SK-N-SH (cell line): ENCODE measurements at regions not wholly inside any gene's neighbourhood (a gene's known extent, or its start where the extent isn't known, plus 50 kb on each side); places are given as distances from the start of the nearest gene placed in this dataset.

Experiments
- CTCF ChIA-PET: fragments of 300-600, 350-600 bp; formaldehyde crosslinking; extraction: SDS; loops from one replicate; lab custom pipeline; 2021; lab: Yijun Ruan, JAX
- POLR2A ChIA-PET: fragments of 350-600 bp; sonication (Branson Sonifier 250); formaldehyde crosslinking; extraction: SDS; loops from one replicate; lab custom pipeline; 2020; ENCODE audit warnings: antibody characterized with exemption, inconsistent platforms; lab: Yijun Ruan, JAX
- DNase-seq: peaks from one replicate; pipeline ENCODE4 v3.0.0; 2012
- H2AFZ ChIP-seq: fragments of 200-600 bp; sonication (generic); 2 replicates; pipeline ENCODE4 v1.8.1; 2016; ENCODE audit warnings: antibody characterized with exemption, mild to moderate bottlenecking, low read depth
- H3F3A ChIP-seq: fragments of 200-600 bp; sonication (generic); replicated peaks from 2 replicates; pipeline ENCODE3; 2016; ENCODE audit warnings: antibody characterized with exemption, mild to moderate bottlenecking; ENCODE audit not compliant: insufficient read depth
- H3K27ac ChIP-seq, 2 experiments: fragments of 200-500 bp in 1 of 2; fragments of 200-600 bp in 1 of 2; sonication (Bioruptor generic) in 1 of 2; sonication (generic), shearing (Covaris generic) in 1 of 2; 2 replicates each; pipeline versions ENCODE4 v1.5.1 to v1.6.1; 2014 to 2016; ENCODE audit warnings: low read depth in 2 of 2, inconsistent platforms in 1 of 2, low read length in 1 of 2, mild to moderate bottlenecking in 1 of 2, mixed read lengths in 1 of 2
- H3K27me3 ChIP-seq: fragments of 200-600 bp; sonication (generic), shearing (Covaris generic); 2 replicates; pipeline ENCODE4 v1.6.1; 2016; ENCODE audit warnings: mixed run types; ENCODE audit not compliant: insufficient read depth
- H3K36me3 ChIP-seq, 2 experiments: fragments of 200-500 bp in 1 of 2; fragments of 200-600 bp in 1 of 2; sonication (Bioruptor generic) in 1 of 2; sonication (generic) in 1 of 2; replicated peaks in 1 of 2; 2 replicates each; pipeline versions ENCODE3 to v1.5.1; 2014 to 2016; ENCODE audit warnings: low read length in 1 of 2, mild to moderate bottlenecking in 1 of 2; ENCODE audit not compliant: insufficient read depth in 2 of 2, control insufficient read depth in 1 of 2
- H3K4me1 ChIP-seq, 2 experiments: fragments of 200-500 bp in 1 of 2; fragments of 200-600 bp in 1 of 2; sonication (Bioruptor generic) in 1 of 2; sonication (generic), shearing (Covaris generic) in 1 of 2; 2 replicates each; pipeline versions ENCODE4 v1.5.1 to v1.6.1; 2014 to 2016; ENCODE audit warnings: low read depth in 1 of 2, low read length in 1 of 2, mixed run types in 1 of 2; ENCODE audit not compliant: insufficient read depth in 2 of 2, control insufficient read depth in 1 of 2
- H3K4me2 ChIP-seq: fragments of 200-600 bp; sonication (generic), shearing (Covaris generic); 2 replicates; pipeline ENCODE4 v1.6.1; 2017; ENCODE audit warnings: mixed run types
- H3K4me3 ChIP-seq, 2 experiments: fragments of 200-500 bp in 1 of 2; fragments of 200-600 bp in 1 of 2; sonication (Bioruptor generic) in 1 of 2; sonication (generic), shearing (Covaris generic) in 1 of 2; 2 replicates each; pipeline versions ENCODE4 v1.5.1 to v1.8.1; 2014 to 2016; ENCODE audit warnings: low read depth in 2 of 2, inconsistent platforms in 1 of 2, low read length in 1 of 2, mild to moderate bottlenecking in 1 of 2, mixed read lengths in 1 of 2, moderate library complexity in 1 of 2
- H3K79me2 ChIP-seq: fragments of 200-600 bp; sonication (generic); 2 replicates; pipeline ENCODE4 v1.8.1; 2017; ENCODE audit warnings: mild to moderate bottlenecking; ENCODE audit not compliant: insufficient read depth
- H3K9ac ChIP-seq: fragments of 200-600 bp; sonication (generic); 2 replicates; pipeline ENCODE4 v1.6.1; 2017; ENCODE audit warnings: mixed run types
- H3K9me2 ChIP-seq: fragments of 200-600 bp; sonication (generic); 2 replicates; pipeline ENCODE4 v1.6.1; 2017; ENCODE audit warnings: mixed run types
- H3K9me3 ChIP-seq: fragments of 200-600 bp; sonication (generic); 2 replicates; pipeline ENCODE4 v1.6.1; 2017; ENCODE audit warnings: mixed run types, mild to moderate bottlenecking, moderate library complexity
- H4K20me1 ChIP-seq: fragments of 200-600 bp; sonication (generic); 2 replicates; pipeline ENCODE4 v1.6.1; 2017; ENCODE audit warnings: mild to moderate bottlenecking, mixed run types; ENCODE audit not compliant: insufficient read depth
- ELF1 ChIP-seq: IDR thresholded peaks from 2 replicates; pipeline ENCODE4 v1.4.0; 2012
- FOXM1 ChIP-seq: IDR thresholded peaks from 2 replicates; pipeline ENCODE4 v1.4.0; 2012; ENCODE audit warnings: low read depth, mild to moderate bottlenecking
- GABPA ChIP-seq: IDR thresholded peaks from 2 replicates; pipeline ENCODE4 v1.4.0; 2012; ENCODE audit warnings: low read depth, mild to moderate bottlenecking
- GATA2 ChIP-seq: sonication (generic); formaldehyde crosslinking; IDR thresholded peaks from 2 replicates; pipeline ENCODE4 v1.5.0; 2020; ENCODE audit warnings: mild to moderate bottlenecking, missing genetic modification reagents
- JUND ChIP-seq: IDR thresholded peaks from 2 replicates; pipeline ENCODE4 v1.4.0; 2012
- MXI1 ChIP-seq: IDR thresholded peaks from 2 replicates; pipeline ENCODE4 v1.6.1; 2012; ENCODE audit warnings: mild to moderate bottlenecking, low read depth, low read length, improper control_type of control experiment
- NRF1 ChIP-seq: IDR thresholded peaks from 2 replicates; pipeline ENCODE4 v1.6.1; 2012; ENCODE audit warnings: low read depth, mild to moderate bottlenecking, low read length
- POLR2AphosphoS5 ChIP-seq: IDR thresholded peaks from 2 replicates; pipeline ENCODE4 v1.6.1; 2012; ENCODE audit warnings: low read depth, low read length
- RFX5 ChIP-seq: IDR thresholded peaks from 2 replicates; pipeline ENCODE4 v1.6.1; 2012; ENCODE audit warnings: mild to moderate bottlenecking, improper control_type of control experiment, low read length
- RXRA ChIP-seq: IDR thresholded peaks from 2 replicates; pipeline ENCODE4 v1.4.0; 2012; ENCODE audit warnings: low read depth, mild to moderate bottlenecking, borderline replicate concordance
- SIN3A ChIP-seq: IDR thresholded peaks from 2 replicates; pipeline ENCODE4 v1.6.1; 2012; ENCODE audit warnings: low read depth, mild to moderate bottlenecking, low read length, moderate library complexity, borderline replicate concordance
- TCF12 ChIP-seq: IDR thresholded peaks from 2 replicates; pipeline ENCODE4 v1.4.0; 2012
- YY1 ChIP-seq: IDR thresholded peaks from 2 replicates; pipeline ENCODE4 v1.4.0; 2012; ENCODE audit warnings: low read depth, mild to moderate bottlenecking
- WGBS: methylation state at CpG from one replicate; pipeline ENCODE4 v1.1.6; 2017; ENCODE audit warnings: low lambda C conversion rate; 5-methylcytosine and 5-hydroxymethylcytosine counted together
- TF ChIP-seq, protein P1 (sequence below): IDR thresholded peaks from 2 replicates; pipeline ENCODE4; 2012
- TF ChIP-seq, protein P2 (sequence below): fragments of 200-600 bp; sonication (generic); IDR thresholded peaks from 2 replicates; pipeline ENCODE4 v1.6.1; 2017; ENCODE audit warnings: antibody characterized with exemption, mild to moderate bottlenecking, moderate library complexity
- TF ChIP-seq, protein P3 (sequence below): IDR thresholded peaks from 2 replicates; pipeline ENCODE4 v1.6.1; 2012; ENCODE audit warnings: mild to moderate bottlenecking, low read depth, low read length, moderate library complexity

DNA sequence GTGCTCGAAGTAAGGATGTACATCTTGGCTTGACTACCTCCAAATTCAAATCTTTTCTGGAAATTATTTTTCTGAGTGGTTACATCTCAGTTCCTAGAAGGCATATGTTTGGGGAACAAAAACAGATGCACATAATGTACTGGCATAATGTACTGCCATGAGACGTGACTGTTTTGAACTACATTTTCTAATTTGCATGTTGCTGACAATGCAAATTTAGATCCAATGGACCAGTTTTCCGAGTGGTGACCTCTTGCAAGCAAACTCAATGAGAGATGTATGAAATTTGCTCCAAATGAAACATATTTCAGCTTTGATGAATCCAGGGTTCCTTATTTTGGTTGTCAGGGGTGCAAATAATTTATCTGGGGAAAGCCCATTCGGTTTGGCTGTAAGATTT is 694.3 kb downstream of the GRXCR1 start (continued):
- TF ChIP-seq, protein P1, sequence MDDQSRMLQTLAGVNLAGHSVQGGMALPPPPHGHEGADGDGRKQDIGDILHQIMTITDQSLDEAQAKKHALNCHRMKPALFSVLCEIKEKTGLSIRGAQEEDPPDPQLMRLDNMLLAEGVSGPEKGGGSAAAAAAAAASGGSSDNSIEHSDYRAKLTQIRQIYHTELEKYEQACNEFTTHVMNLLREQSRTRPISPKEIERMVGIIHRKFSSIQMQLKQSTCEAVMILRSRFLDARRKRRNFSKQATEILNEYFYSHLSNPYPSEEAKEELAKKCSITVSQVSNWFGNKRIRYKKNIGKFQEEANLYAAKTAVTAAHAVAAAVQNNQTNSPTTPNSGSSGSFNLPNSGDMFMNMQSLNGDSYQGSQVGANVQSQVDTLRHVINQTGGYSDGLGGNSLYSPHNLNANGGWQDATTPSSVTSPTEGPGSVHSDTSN: no peak
- TF ChIP-seq FOXM1 (no peak), RXRA (no peak), JUND (no peak), YY1 (no peak)

DNA sequence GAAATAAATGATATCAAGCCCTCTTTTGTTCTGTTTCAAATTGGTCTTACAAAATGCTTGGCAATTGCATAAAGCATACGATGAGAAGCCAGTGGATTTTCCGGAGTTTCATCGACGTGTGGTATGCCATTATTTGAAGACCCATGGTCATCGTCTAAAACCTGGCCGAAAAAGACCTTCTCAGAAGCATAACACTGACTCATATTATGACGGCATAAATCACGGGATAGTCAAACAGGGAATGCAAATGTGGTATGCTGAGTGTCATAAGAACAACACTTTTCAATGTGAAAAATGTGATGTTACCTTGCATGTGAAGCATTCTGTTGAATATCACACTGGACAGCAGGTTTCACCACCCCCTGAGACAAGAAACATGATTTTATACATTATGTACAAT is 695.2 kb downstream of the GRXCR1 start:
- no peaks in the 10 kb centered on the region for H3K4me1 ChIP-seq
- no peaks in the 10 kb centered on the region for H3K79me2 ChIP-seq
- POLR2A ChIA-PET: no interaction called here
- no peak overlapping the region for H3K27ac ChIP-seq
- H3K4me2 ChIP-seq: no peak overlapping the region
- no peak overlapping the region for H2AFZ ChIP-seq
- H3F3A ChIP-seq: no peaks in the 10 kb centered on the region
- WGBS: 4% methylated on average over 8 of the region's 8 CpGs
- H3K9me3 ChIP-seq: no peaks in the 10 kb centered on the region
- H4K20me1 ChIP-seq: no peaks in the 10 kb centered on the region
- DNase-seq: no peak
- H3K9ac ChIP-seq: no peak overlapping the region
- H3K9me2 ChIP-seq: no peaks in the 10 kb centered on the region
- no peaks in the 10 kb centered on the region for H3K27me3 ChIP-seq
- H3K36me3 ChIP-seq: no peaks in the 10 kb centered on the region
- TF ChIP-seq SIN3A (no peak), MXI1 (no peak), GATA2 (CRISPR knock-in tag) (no peak), RFX5 (no peak), YY1 (no peak)
- TF ChIP-seq, protein P2, sequence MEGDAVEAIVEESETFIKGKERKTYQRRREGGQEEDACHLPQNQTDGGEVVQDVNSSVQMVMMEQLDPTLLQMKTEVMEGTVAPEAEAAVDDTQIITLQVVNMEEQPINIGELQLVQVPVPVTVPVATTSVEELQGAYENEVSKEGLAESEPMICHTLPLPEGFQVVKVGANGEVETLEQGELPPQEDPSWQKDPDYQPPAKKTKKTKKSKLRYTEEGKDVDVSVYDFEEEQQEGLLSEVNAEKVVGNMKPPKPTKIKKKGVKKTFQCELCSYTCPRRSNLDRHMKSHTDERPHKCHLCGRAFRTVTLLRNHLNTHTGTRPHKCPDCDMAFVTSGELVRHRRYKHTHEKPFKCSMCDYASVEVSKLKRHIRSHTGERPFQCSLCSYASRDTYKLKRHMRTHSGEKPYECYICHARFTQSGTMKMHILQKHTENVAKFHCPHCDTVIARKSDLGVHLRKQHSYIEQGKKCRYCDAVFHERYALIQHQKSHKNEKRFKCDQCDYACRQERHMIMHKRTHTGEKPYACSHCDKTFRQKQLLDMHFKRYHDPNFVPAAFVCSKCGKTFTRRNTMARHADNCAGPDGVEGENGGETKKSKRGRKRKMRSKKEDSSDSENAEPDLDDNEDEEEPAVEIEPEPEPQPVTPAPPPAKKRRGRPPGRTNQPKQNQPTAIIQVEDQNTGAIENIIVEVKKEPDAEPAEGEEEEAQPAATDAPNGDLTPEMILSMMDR: no peak
- TF ChIP-seq, protein P1: no peak
- TF ChIP-seq, all 33 proteins: peak for 0
- no peak overlapping the region for H3K4me3 ChIP-seq
- CTCF ChIA-PET: no interaction called here

DNA sequence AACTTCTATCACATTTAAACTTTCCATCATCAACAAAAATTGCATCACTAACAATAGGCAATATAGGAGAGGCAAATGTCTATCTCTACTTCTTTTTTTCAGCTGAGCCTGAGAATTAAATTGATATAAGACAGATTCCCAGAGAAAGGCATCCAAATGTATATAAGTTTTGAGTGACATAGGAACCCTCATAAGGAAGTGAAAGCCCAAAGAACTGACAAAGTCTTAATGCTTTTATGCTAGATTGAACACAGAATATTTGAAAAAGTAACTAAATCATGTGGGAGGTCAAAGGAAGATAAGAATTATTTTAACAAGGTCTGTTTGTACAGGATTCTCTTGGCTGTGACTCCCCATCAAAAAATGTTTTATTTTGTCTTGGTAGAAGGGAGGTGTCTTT is 714.9 kb downstream of the GRXCR1 start:
- Histone ChIP-seq H3K4me2 (no peak overlapping the region), H3K9me3 (no peaks in the 10 kb centered on the region), H3K27ac (no peak overlapping the region), H4K20me1 (no peaks in the 10 kb centered on the region), H3K79me2 (no peaks in the 10 kb centered on the region), H3K4me1 (no peaks in the 10 kb centered on the region)
- DNase-seq: no peak
- POLR2A ChIA-PET: no interaction called here
- TF ChIP-seq JUND (no peak), ELF1 (no peak), GATA2 (CRISPR knock-in tag) (no peak), FOXM1 (no peak), POLR2AphosphoS5 (no peak), RFX5 (no peak), TCF12 (no peak), GABPA (no peak), NRF1 (no peak)
- TF ChIP-seq, protein P3, sequence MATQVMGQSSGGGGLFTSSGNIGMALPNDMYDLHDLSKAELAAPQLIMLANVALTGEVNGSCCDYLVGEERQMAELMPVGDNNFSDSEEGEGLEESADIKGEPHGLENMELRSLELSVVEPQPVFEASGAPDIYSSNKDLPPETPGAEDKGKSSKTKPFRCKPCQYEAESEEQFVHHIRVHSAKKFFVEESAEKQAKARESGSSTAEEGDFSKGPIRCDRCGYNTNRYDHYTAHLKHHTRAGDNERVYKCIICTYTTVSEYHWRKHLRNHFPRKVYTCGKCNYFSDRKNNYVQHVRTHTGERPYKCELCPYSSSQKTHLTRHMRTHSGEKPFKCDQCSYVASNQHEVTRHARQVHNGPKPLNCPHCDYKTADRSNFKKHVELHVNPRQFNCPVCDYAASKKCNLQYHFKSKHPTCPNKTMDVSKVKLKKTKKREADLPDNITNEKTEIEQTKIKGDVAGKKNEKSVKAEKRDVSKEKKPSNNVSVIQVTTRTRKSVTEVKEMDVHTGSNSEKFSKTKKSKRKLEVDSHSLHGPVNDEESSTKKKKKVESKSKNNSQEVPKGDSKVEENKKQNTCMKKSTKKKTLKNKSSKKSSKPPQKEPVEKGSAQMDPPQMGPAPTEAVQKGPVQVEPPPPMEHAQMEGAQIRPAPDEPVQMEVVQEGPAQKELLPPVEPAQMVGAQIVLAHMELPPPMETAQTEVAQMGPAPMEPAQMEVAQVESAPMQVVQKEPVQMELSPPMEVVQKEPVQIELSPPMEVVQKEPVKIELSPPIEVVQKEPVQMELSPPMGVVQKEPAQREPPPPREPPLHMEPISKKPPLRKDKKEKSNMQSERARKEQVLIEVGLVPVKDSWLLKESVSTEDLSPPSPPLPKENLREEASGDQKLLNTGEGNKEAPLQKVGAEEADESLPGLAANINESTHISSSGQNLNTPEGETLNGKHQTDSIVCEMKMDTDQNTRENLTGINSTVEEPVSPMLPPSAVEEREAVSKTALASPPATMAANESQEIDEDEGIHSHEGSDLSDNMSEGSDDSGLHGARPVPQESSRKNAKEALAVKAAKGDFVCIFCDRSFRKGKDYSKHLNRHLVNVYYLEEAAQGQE: no peak
- TF ChIP-seq, all 33 proteins: peak for 0
- H3K9me2 ChIP-seq: no peaks in the 10 kb centered on the region
- H3K36me3 ChIP-seq: no peaks in the 10 kb centered on the region
- no peak overlapping the region for H2AFZ ChIP-seq
- H3K27me3 ChIP-seq: no peaks in the 10 kb centered on the region
- no peak overlapping the region for H3K4me3 ChIP-seq
- H3F3A ChIP-seq: no peaks in the 10 kb centered on the region
- H3K9ac ChIP-seq: no peak overlapping the region
- CTCF ChIA-PET: no interaction called here
